Lower lobe of right lung (tissue), 2 donors: ENCODE measurements at regions not wholly inside any gene's neighbourhood (a gene's known extent, or its start where the extent isn't known, plus 50 kb on each side); places are given as distances from the start of the nearest gene placed in this dataset.

ENCODE experiments used
- ATAC-seq, 2 donors: fragments of 200-7000 bp; cut with Tn5 transposase; one replicate each; pipeline ENCODE4 v1.9.1; 2020 to 2022; ENCODE audit warnings: mild to moderate bottlenecking in 2 of 2, moderate library complexity in 2 of 2
- DNase-seq: peaks from one replicate; pipeline ENCODE4 v3.0.0-alpha.2; 2020
- H3K27ac ChIP-seq: fragments of 200-600 bp; one replicate; pipeline ENCODE4 v1.8.0; 2022
- H3K27me3 ChIP-seq: fragments of 200-600 bp; one replicate; pipeline ENCODE4 v1.8.0; 2022; ENCODE audit warnings: low read depth
- H3K36me3 ChIP-seq: fragments of 200-600 bp; one replicate; pipeline ENCODE4 v1.8.0; 2022; ENCODE audit warnings: mild to moderate bottlenecking
- H3K4me1 ChIP-seq: fragments of 200-600 bp; one replicate; pipeline ENCODE4 v1.8.0; 2022
- H3K4me3 ChIP-seq: fragments of 200-600 bp; one replicate; pipeline ENCODE4 v1.8.0; 2022; ENCODE audit warnings: mild to moderate bottlenecking
- H3K9me3 ChIP-seq: fragments of 200-600 bp; one replicate; pipeline ENCODE4 v1.8.0; 2022
- CTCF ChIP-seq: fragments of 200-600 bp; IDR thresholded peaks from one replicate; pipeline ENCODE4 v1.8.0; 2022; ENCODE audit warnings: antibody characterized with exemption, mild to moderate bottlenecking
- intact Hi-C: fragments of 100-400 bp; cut with DNase I; formaldehyde crosslinking; loops from one replicate; pipeline ENCODE4 v1.11.0; 2022
- donor health status: DM: no; HTN: yes; CAD: no; lungs with severe emphysema.

GRCh38 chr15:37744521-37744920, 189.9 kb upstream of the TMCO5A start:
- DNase-seq = no peak
- Histone ChIP-seq H3K27ac (no peak overlapping the region), H3K9me3 (peaks cover 3% of the 10 kb centered on the region), H3K36me3 (no peaks in the 10 kb centered on the region), H3K4me1 (no peaks in the 10 kb centered on the region), H3K4me3 (no peak overlapping the region), H3K27me3 (no peaks in the 10 kb centered on the region)
- intact Hi-C loops = no loop called here
- no peak for TF ChIP-seq CTCF
- ATAC-seq = no peak

GRCh38 chr15:37751401-37751800, 183.0 kb upstream of the TMCO5A start:
- ATAC-seq = no peak
- no peak for TF ChIP-seq CTCF
- Histone ChIP-seq H3K36me3 (no peaks in the 10 kb centered on the region), H3K9me3 (peaks cover 3% of the 10 kb centered on the region), H3K4me3 (no peak overlapping the region), H3K4me1 (no peaks in the 10 kb centered on the region), H3K27me3 (no peaks in the 10 kb centered on the region), H3K27ac (no peak overlapping the region)
- DNase-seq = no peak
- intact Hi-C loops = no loop called here

- H3K27me3 ChIP-seq = no peaks in the 10 kb centered on the region
- no peak for TF ChIP-seq CTCF
- H3K27ac ChIP-seq = no peak overlapping the region
- H3K36me3 ChIP-seq = no peaks in the 10 kb centered on the region
- DNase-seq = no peak
- H3K4me1 ChIP-seq = no peaks in the 10 kb centered on the region
- H3K4me3 ChIP-seq = no peak overlapping the region
- no peaks in the 10 kb centered on the region for H3K9me3 ChIP-seq
- no peak for ATAC-seq
- intact Hi-C loops = no loop called here
Measured at GRCh38 chr15:37756407-37756806, 178.0 kb upstream of the TMCO5A start.

GRCh38 chr15:37758412-37758811, 176.0 kb upstream of the TMCO5A start:
- Histone ChIP-seq H3K36me3 (no peaks in the 10 kb centered on the region), H3K27me3 (no peaks in the 10 kb centered on the region), H3K27ac (no peak overlapping the region), H3K4me3 (no peak overlapping the region), H3K4me1 (no peaks in the 10 kb centered on the region), H3K9me3 (no peaks in the 10 kb centered on the region)
- intact Hi-C loops = no loop called here
- DNase-seq (no peak), ATAC-seq (no peak)
- TF ChIP-seq CTCF = no peak

GRCh38 chr15:37764733-37765191, 169.7 kb upstream of the TMCO5A start:
- peak; percentile 63 for TF ChIP-seq CTCF
- intact Hi-C loops = no loop called here
- Histone ChIP-seq H3K36me3 (no peaks in the 10 kb centered on the region), H3K9me3 (no peaks in the 10 kb centered on the region), H3K27ac (no peak overlapping the region), H3K27me3 (no peaks in the 10 kb centered on the region), H3K4me1 (peaks cover 15% of the 10 kb centered on the region), H3K4me3 (no peak overlapping the region)
- ATAC-seq = peak in 1 of 2 donors; percentile 73
- no peak for DNase-seq

- Histone ChIP-seq H3K4me1 (peaks cover 15% of the 10 kb centered on the region), H3K27ac (no peak overlapping the region), H3K4me3 (no peak overlapping the region), H3K27me3 (no peaks in the 10 kb centered on the region), H3K36me3 (no peaks in the 10 kb centered on the region), H3K9me3 (no peaks in the 10 kb centered on the region)
- intact Hi-C loops = no loop called here
- TF ChIP-seq CTCF = no peak
- ATAC-seq = no peak
- no peak for DNase-seq
Measured at GRCh38 chr15:37765786-37766185, 168.7 kb upstream of the TMCO5A start.
